ENCODE measurements at regions not wholly inside any gene's neighbourhood (a gene's known extent, or its start where the extent isn't known, plus 50 kb on each side); places are given as distances from the start of the nearest gene placed in this dataset.

- no peaks in the 10 kb centered on the region for H3K4me1 ChIP-seq (ENCODE audit: control insufficient read depth, insufficient read depth, low read length, poor library complexity, severe bottlenecking)
- no peak overlapping the region for H3K4me3 ChIP-seq (ENCODE audit: insufficient read depth, low read depth, low read length, poor library complexity, severe bottlenecking)
- no peak for DNase-seq
- no peaks in the 10 kb centered on the region for H3K36me3 ChIP-seq (ENCODE audit: control insufficient read depth, insufficient read depth, low read length)
- no peak overlapping the region for H3K27ac ChIP-seq (ENCODE audit: insufficient read depth, low read length, poor library complexity, severe bottlenecking)
- H3K9me3 ChIP-seq (ENCODE audit: control insufficient read depth, low read length) = no peaks in the 10 kb centered on the region
- no peaks in the 10 kb centered on the region for H3K27me3 ChIP-seq (replicated peaks; ENCODE audit: control insufficient read depth, insufficient read depth, low read length, poor library complexity, severe bottlenecking)
These were observed 153.8 kb upstream of the SERP2 start for GRCh38 chr13:44219577-44220548.

- Histone ChIP-seq H3K4me3 (ENCODE audit: insufficient read depth, low read depth, low read length, poor library complexity, severe bottlenecking) (no peak overlapping the region), H3K36me3 (ENCODE audit: control insufficient read depth, insufficient read depth, low read length) (no peaks in the 10 kb centered on the region), H3K4me1 (ENCODE audit: control insufficient read depth, insufficient read depth, low read length, poor library complexity, severe bottlenecking) (no peaks in the 10 kb centered on the region), H3K27ac (ENCODE audit: insufficient read depth, low read length, poor library complexity, severe bottlenecking) (no peak overlapping the region), H3K27me3 (replicated peaks; ENCODE audit: control insufficient read depth, insufficient read depth, low read length, poor library complexity, severe bottlenecking) (no peaks in the 10 kb centered on the region), H3K9me3 (ENCODE audit: control insufficient read depth, low read length) (no peaks in the 10 kb centered on the region)
- DNase-seq = no peak
These were observed 152.7 kb upstream of the SERP2 start for GRCh38 chr13:44220948-44221347.

DNA sequence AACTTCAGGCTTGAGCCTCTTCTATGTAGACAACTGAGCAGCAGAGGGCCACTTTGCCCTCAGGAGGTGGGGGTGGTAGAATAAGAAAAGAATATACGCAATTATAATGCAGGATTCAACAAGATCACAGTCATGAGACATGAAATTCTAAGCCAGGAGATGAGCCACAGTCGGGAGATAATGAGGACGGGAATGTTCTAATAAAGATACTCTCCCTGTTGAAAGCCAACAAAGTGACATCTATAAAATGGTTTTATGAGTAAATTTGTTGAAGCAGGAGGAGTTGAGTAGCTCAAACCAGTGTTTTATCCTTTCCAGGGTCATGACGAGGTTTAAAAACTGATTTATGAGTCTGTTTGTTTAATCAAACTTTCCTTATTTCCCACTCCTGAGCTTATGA, 152.0 kb upstream of the SERP2 start:
- Histone ChIP-seq H3K4me1 (ENCODE audit: control insufficient read depth, insufficient read depth, low read length, poor library complexity, severe bottlenecking) (no peaks in the 10 kb centered on the region), H3K4me3 (ENCODE audit: insufficient read depth, low read depth, low read length, poor library complexity, severe bottlenecking) (no peak overlapping the region), H3K27ac (ENCODE audit: insufficient read depth, low read length, poor library complexity, severe bottlenecking) (no peak overlapping the region), H3K27me3 (replicated peaks; ENCODE audit: control insufficient read depth, insufficient read depth, low read length, poor library complexity, severe bottlenecking) (no peaks in the 10 kb centered on the region), H3K36me3 (ENCODE audit: control insufficient read depth, insufficient read depth, low read length) (no peaks in the 10 kb centered on the region), H3K9me3 (ENCODE audit: control insufficient read depth, low read length) (no peaks in the 10 kb centered on the region)
- no peak for DNase-seq

- Histone ChIP-seq H3K4me3 (ENCODE audit: insufficient read depth, low read depth, low read length, poor library complexity, severe bottlenecking) (no peak overlapping the region), H3K36me3 (ENCODE audit: control insufficient read depth, insufficient read depth, low read length) (no peaks in the 10 kb centered on the region), H3K27me3 (replicated peaks; ENCODE audit: control insufficient read depth, insufficient read depth, low read length, poor library complexity, severe bottlenecking) (no peaks in the 10 kb centered on the region), H3K4me1 (ENCODE audit: control insufficient read depth, insufficient read depth, low read length, poor library complexity, severe bottlenecking) (no peaks in the 10 kb centered on the region), H3K27ac (ENCODE audit: insufficient read depth, low read length, poor library complexity, severe bottlenecking) (no peak overlapping the region), H3K9me3 (ENCODE audit: control insufficient read depth, low read length) (no peaks in the 10 kb centered on the region)
- DNase-seq = no peak
These were observed 149.7 kb upstream of the SERP2 start for GRCh38 chr13:44223770-44224444.

DNA sequence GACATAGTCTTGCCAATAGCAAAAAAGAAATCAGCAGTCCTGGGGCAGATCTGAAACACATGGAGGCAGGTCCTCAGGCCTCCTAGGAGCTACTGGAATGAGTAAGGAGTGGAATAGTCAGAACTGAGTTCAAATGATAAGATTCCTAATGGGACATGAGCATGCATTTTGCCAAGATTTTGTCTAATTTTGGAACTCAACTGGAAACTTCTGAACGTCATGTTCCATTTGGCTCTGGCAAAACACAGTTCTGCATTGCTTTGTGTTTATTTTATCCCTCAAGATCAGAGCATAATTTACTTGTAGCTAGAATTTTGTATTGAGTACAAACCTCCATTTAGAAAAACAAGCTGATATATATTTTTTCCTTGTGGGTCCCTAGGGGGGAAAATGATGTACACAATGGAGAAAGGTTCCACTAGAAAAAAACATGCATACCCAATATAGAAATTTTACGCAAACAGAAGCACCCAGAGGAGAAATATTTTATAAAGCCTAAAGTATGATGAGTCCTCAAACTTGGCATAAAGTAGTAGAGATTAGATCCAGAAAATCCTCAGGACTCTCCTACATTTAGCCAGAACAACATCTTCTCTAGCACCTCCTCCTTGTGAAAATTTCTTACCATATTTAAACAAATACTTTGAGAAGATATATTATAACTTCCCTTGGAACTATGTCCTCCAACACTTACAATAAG, 149.0 kb upstream of the SERP2 start:
- no peaks in the 10 kb centered on the region for H3K4me1 ChIP-seq (ENCODE audit: control insufficient read depth, insufficient read depth, low read length, poor library complexity, severe bottlenecking)
- H3K36me3 ChIP-seq (ENCODE audit: control insufficient read depth, insufficient read depth, low read length) = no peaks in the 10 kb centered on the region

DNA sequence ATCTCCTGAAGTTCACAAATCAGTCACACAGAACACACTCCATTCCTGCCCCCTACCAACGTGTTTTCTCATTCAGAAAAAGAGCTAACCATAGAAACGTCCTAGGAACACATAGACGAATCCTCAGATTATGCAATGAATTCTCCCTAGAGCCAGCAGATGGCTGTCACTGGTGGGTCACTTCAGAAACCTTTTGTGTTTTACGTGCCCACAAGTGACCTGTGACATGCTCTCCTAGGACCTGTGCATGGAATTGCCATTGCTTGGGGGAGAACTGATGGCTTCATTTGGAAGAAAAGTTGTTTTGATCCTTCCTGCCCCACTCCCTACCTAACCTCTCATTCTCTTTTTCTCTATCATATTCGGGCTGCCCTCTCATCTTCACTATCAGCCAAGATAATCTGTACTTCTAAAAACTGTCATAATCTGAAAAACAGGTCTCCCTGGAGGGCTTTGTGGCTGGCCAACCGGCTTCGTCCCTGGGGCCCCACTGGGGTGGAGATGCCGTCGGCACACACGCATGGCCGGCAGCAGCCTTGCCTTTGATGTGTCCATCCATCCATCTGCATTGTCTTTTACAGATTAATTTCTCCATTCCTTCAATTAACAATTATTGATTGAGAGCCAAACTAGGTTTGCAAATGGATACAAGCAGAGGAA, 144.1 kb upstream of the SERP2 start:
- Histone ChIP-seq H3K27ac (ENCODE audit: insufficient read depth, low read length, poor library complexity, severe bottlenecking) (no peak overlapping the region), H3K4me1 (ENCODE audit: control insufficient read depth, insufficient read depth, low read length, poor library complexity, severe bottlenecking) (no peaks in the 10 kb centered on the region), H3K27me3 (replicated peaks; ENCODE audit: control insufficient read depth, insufficient read depth, low read length, poor library complexity, severe bottlenecking) (no peaks in the 10 kb centered on the region), H3K9me3 (ENCODE audit: control insufficient read depth, low read length) (no peaks in the 10 kb centered on the region), H3K36me3 (ENCODE audit: control insufficient read depth, insufficient read depth, low read length) (no peaks in the 10 kb centered on the region), H3K4me3 (ENCODE audit: insufficient read depth, low read depth, low read length, poor library complexity, severe bottlenecking) (no peak overlapping the region)
- no peak for DNase-seq

More for the DNA sequence above, 149.0 kb upstream of the SERP2 start:
- H3K9me3 ChIP-seq (ENCODE audit: control insufficient read depth, low read length) = no peaks in the 10 kb centered on the region
- no peak overlapping the region for H3K27ac ChIP-seq (ENCODE audit: insufficient read depth, low read length, poor library complexity, severe bottlenecking)
- H3K4me3 ChIP-seq (ENCODE audit: insufficient read depth, low read depth, low read length, poor library complexity, severe bottlenecking) = no peak overlapping the region
- no peak for DNase-seq
- H3K27me3 ChIP-seq (replicated peaks; ENCODE audit: control insufficient read depth, insufficient read depth, low read length, poor library complexity, severe bottlenecking) = no peaks in the 10 kb centered on the region

DNA sequence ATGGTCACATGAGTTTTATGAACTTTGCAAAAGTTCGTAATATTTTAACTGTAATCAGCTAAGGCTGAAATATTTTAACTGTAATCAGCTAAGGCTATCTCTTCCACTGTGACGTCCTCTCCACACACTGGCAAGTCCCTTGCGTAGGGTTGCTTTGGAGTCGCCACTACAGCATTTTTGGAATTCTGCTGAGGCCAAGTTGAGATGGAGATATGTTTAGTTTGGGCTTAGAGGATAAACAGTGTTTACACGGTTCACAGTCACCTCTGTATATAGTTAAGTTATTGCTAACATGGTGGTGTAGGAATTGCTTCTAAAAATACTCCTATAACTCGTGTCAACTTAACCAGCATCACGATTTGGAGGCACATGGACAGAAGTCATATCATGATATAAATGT, 143.6 kb upstream of the SERP2 start:
- H3K36me3 ChIP-seq (ENCODE audit: control insufficient read depth, insufficient read depth, low read length) = no peaks in the 10 kb centered on the region

DNA sequence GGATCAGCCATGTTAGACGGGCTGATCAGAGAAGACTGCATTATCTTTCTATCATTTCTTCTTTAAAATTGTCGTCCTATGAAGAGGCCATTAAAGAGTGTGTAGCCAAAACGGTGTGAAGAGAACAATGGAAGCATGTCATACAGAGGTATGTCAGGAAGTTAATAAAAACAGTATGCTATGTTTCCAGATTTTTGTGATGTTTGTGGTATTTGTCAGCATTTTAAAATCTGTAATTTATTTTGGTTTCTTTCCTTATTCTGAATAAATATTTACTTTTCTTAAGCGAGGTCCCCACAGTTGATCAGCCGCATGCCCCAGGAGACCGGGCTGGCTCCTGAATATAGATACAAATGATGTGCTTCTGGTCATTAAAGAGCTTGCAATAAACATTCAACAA, 142.9 kb upstream of the SERP2 start:
- Histone ChIP-seq H3K36me3 (ENCODE audit: control insufficient read depth, insufficient read depth, low read length) (no peaks in the 10 kb centered on the region), H3K4me3 (ENCODE audit: insufficient read depth, low read depth, low read length, poor library complexity, severe bottlenecking) (no peak overlapping the region), H3K9me3 (ENCODE audit: control insufficient read depth, low read length) (no peaks in the 10 kb centered on the region), H3K4me1 (ENCODE audit: control insufficient read depth, insufficient read depth, low read length, poor library complexity, severe bottlenecking) (no peaks in the 10 kb centered on the region), H3K27ac (ENCODE audit: insufficient read depth, low read length, poor library complexity, severe bottlenecking) (no peak overlapping the region), H3K27me3 (replicated peaks; ENCODE audit: control insufficient read depth, insufficient read depth, low read length, poor library complexity, severe bottlenecking) (no peaks in the 10 kb centered on the region)
- no peak for DNase-seq

More for the DNA sequence above, 143.6 kb upstream of the SERP2 start:
- H3K4me1 ChIP-seq (ENCODE audit: control insufficient read depth, insufficient read depth, low read length, poor library complexity, severe bottlenecking) = no peaks in the 10 kb centered on the region
- no peaks in the 10 kb centered on the region for H3K9me3 ChIP-seq (ENCODE audit: control insufficient read depth, low read length)
- no peak overlapping the region for H3K27ac ChIP-seq (ENCODE audit: insufficient read depth, low read length, poor library complexity, severe bottlenecking)
- H3K27me3 ChIP-seq (replicated peaks; ENCODE audit: control insufficient read depth, insufficient read depth, low read length, poor library complexity, severe bottlenecking) = no peaks in the 10 kb centered on the region
- no peak for DNase-seq
- no peak overlapping the region for H3K4me3 ChIP-seq (ENCODE audit: insufficient read depth, low read depth, low read length, poor library complexity, severe bottlenecking)

- H3K4me3 ChIP-seq (ENCODE audit: insufficient read depth, low read depth, low read length, poor library complexity, severe bottlenecking) = no peak overlapping the region
- H3K36me3 ChIP-seq (ENCODE audit: control insufficient read depth, insufficient read depth, low read length) = no peaks in the 10 kb centered on the region
- no peaks in the 10 kb centered on the region for H3K27me3 ChIP-seq (replicated peaks; ENCODE audit: control insufficient read depth, insufficient read depth, low read length, poor library complexity, severe bottlenecking)
- H3K9me3 ChIP-seq (ENCODE audit: control insufficient read depth, low read length) = no peaks in the 10 kb centered on the region
- DNase-seq = no peak
- no peak overlapping the region for H3K27ac ChIP-seq (ENCODE audit: insufficient read depth, low read length, poor library complexity, severe bottlenecking)
- H3K4me1 ChIP-seq (ENCODE audit: control insufficient read depth, insufficient read depth, low read length, poor library complexity, severe bottlenecking) = no peaks in the 10 kb centered on the region
These were observed 141.7 kb upstream of the SERP2 start for GRCh38 chr13:44231786-44232516.
